ENCODE measurements at regions not wholly inside any gene's neighbourhood (a gene's known extent, or its start where the extent isn't known, plus 50 kb on each side); places are given as distances from the start of the nearest gene placed in this dataset.
A peak's percentile ranks its signal among the peaks of the same experiment; 100 is the strongest.

DNA sequence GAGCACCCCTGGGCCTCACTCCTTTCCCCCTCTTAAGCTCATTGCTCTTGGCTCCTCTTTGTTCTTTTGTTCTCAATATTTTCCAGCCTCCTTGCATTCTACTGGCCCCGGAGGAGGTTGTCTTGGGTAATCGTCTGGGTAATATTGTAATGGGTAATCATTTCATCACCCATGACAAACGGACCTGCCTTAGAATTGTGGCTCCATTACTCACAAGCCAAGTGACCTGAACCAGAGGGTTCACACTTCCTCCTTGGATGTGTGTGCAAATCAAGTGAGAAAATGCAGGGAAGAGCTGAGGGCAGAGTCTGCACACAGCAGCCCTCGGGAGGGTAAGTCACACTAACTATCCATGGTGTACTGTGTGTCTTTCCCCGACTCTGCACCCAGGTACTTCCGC is 305.0 kb downstream of the BUD13 start:
- DNase-seq, result no peak

DNA sequence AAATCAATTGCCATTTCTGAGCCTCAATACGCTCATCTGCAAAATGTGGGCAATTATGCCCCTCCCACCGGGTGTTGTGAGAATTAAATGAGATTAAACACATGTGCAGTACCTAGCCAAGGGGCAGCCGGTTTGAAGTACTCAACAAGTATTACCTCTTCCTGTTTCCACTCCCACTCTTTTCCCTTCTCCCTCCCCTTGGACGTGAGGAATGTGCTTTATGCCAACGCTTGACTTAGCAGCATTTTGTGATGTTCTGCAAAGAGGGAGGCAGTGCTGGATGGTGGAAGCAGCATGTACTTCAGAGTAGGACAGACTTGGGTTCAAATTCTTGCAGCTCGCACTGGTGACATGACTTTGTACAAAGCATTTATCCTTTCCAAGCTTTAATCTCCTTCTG is 306.0 kb downstream of the BUD13 start:
- DNase-seq, result no peak

- DNase-seq, result no peak
These were observed 306.6 kb downstream of the BUD13 start for GRCh38 chr11:116466191-116466590.

DNA sequence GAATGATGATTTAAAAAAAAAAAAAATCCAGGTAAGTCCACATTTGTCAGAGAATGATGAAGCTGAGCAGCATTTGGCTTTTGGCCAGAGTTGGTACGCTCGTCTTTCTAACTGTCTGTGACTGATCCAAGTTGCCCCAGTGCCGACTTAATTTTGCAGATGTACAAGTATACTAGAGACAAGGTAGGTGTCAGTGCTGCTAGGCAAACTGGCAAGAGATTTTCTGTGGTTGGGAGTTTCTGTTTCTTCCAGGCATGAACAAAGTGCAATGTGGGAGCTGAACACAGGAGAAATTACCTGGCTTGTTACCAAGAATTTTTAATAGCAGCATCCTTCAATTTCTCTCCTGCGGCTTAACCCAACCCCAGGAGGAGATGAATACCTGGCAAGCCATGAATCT is 307.7 kb downstream of the BUD13 start:
- peak; percentile 49 for DNase-seq

- DNase-seq, result no peak
These were observed 311.0 kb downstream of the BUD13 start for GRCh38 chr11:116461789-116462188.

DNA sequence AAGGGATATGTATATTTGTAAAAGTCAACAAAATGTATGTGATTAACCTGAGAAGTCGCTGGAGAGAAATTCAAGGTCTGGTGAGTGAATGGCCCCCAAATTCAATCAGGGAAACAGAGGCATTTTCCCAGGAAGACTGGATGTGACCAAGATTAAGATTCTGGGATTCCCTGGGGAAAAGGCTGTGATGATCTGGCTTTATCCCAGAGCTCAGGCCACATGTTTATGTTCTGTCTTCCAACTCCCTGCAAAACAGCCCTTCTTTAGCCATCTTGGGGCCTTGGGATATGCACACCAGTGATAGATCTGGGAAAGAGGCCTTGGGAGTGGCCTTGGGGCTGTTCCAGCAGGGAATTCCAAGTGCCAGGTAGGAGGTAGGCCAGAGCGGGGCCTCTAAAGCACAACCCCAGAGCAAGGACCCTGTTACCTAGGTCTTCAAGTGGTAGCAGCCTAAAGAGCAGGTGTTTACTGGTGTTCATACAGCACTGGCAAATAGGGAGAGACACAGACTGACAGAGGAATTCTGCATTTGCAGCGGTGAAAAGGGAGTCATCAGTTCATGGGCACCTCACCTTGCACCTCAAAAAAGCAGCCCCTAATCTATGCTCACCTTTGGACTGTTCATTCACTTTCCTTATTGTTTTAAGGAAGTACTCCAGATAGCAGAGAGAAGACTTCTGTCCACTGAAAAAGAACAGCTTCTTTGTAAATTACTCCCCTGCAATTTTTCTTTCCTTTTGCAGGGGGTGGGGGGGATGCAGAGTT is 312.4 kb downstream of the BUD13 start:
- DNase-seq, result peak; percentile 7

- DNase-seq, result no peak
These were observed 313.4 kb downstream of the BUD13 start for GRCh38 chr11:116459185-116460045.

DNA sequence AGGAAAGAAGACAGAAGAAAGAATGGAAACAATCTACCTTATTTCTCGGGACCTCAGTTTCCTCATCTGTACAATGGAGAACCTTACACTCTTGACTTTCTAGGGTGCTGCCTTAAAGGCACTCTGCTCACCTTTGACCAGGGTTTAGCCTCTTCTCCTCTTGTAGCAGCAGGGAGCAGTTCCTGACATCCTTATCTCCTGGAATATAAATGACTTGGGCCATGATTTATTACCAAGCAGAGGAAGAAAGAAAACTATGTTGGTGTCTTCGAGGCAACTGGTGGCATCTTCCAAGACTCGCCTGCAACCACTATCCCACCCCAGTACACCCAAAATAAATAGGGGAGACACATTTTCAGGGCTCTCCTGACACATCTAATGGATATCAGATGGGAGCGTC is 314.2 kb downstream of the BUD13 start:
- DNase-seq, result no peak

DNA sequence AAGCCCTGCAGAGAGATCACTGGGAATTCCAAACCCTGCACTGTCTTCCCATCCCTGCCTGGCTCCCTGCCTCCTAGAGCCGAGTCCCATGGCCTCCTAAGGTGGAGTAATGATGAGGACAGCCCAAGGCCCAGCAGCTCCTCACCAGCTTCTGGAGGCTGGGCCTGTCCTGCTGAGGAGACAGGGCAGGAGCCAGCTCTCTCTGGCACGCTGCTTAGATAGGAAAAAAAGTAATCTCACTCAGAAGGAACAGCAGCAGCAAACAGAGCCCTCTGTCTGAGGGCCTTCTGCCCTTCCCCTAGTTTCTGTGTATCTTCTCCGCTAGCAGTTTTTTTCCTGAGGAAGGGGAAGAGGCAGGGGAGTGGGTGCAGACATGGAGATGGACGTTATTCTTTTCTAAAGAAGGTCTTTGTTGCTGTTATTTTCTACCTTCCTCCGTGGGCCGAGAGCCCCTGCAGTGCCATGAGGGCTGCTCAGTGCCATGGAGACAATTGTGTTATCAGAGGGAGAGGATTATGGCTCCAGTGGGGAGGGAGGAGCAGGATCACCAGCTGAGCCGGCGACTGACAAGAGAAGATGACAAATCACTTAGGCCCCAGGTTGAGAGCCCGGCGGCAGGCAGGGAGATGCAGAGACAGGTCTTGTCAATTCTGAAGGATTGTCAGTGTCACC is 315.3 kb downstream of the BUD13 start:
- DNase-seq, result no peak

- no peak for DNase-seq
These were observed 317.8 kb downstream of the BUD13 start for GRCh38 chr11:116454951-116455350.

- peak; percentile 28 for DNase-seq
These were observed 318.7 kb downstream of the BUD13 start for GRCh38 chr11:116454020-116454645.

DNA sequence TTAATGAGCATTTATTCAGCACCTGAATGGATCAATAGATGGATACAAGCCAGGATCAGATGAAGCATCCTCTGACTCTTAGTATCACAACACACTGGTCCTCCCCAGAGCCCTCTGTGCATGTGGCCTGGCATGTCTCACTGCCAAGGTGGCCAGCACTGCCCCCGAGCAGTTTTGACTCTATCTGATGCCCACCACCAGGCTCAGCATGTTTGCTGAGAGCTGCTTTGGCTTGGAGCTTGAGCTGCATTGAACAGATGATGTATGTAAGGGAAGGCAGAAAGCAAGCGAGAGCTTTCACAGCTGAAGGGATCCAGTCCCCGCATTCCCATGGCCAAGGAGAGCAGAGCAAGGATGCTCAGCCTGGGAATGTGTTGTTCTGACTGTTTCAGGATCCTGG is 320.3 kb downstream of the BUD13 start:
- no peak for DNase-seq

DNA sequence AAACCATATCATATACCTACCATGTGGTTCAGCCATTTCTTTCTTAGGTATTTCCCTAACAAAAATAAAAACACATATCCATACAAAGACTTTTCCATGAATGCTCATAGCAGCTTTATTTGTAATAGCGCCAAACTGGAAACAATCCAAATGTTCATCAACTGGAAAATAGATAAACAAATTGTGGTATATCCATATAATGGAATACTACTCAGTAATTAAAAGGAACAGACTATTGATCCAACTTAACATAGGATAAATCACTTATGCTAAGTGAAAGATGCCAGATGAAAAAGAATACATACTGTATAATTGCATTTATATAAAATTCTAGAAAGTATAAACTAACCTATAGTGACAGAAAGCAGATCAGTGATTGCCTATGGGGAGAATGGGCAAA is 323.3 kb downstream of the BUD13 start:
- no peak for DNase-seq

DNA sequence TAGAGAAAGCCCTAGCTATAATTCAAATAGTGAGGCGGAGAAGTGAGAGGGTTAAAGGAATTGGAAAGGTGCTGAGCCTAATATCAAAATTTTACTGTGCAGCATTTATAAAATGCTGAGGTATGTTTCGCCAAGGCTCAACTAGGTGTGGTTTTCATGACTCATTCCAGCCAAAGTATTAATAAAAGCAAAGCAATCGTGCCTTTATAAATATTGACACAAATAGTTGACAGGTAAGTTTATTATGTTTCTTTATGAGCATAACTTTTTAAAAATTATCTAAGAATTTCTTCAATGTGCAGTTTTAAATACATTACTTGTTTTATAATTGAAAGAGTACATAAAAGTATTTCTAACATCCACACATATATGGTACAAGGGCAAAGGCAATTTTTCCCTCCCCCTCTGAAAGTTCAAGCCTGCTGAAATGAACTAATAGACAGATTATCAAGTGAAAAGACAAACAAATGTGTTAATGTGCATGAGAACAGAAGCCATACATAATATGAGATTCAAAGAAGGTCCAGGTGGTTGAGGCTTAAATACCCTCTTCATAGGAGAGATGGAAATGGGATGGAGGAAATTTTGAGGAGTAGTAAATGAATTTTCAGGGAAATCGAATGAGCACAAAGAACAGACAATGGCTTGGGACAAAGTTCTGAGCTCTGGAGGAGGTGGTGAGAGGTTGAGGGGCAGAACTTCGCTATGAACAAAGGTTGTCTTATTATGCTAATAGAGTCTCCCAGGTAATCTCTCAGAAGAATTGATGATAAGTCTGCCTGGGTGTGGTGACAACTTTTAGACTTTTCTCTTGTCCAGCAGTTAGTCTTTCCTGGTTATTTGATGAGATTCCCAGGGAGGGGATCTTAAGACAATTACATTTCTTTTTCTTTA is 326.5 kb downstream of the BUD13 start:
- DNase-seq, result no peak

DNA sequence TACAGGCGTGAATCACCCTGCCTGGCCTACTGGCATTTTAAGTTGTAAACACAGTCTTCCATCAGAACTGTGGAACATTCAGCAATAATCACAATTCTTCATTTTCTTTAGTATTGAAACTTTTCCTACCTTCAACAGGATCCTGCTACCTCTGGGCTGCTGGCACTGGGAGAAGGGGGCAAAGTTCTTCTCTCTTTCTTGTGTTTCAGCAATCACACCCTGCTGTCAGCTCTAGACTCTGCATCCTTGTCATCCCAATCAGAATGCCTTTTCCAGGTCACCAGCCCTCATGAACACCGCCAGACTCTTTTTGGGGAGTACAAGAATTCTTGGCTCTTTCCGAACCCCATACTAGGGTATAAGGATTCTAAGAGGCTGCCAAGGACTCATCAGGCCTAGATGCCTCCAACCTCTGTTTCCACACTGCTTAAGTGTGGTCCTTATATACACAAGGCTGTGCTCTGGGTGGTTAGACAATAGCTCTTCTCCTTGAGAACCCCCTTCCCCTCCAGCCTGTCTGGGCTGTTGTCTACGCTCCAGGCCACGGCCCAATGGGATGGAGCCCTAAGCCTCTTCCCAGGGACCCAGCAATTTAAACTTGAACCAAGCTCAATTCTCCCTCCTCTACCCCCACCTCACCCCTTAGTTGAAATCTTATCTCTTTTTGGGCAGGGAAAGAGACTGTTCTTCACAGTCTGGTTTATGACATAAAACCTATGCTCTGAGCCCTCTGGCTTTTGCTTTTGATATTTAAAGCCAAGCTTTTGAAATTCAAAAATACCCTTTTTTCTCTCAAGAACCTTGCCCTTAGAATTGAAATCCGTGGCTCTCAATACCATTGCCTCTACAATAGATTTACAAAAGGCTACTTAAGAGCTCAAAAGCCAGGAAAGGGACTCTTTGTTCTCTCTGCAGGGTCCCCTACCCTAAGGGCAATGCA is 327.4 kb downstream of the BUD13 start:
- no peak for DNase-seq

DNA sequence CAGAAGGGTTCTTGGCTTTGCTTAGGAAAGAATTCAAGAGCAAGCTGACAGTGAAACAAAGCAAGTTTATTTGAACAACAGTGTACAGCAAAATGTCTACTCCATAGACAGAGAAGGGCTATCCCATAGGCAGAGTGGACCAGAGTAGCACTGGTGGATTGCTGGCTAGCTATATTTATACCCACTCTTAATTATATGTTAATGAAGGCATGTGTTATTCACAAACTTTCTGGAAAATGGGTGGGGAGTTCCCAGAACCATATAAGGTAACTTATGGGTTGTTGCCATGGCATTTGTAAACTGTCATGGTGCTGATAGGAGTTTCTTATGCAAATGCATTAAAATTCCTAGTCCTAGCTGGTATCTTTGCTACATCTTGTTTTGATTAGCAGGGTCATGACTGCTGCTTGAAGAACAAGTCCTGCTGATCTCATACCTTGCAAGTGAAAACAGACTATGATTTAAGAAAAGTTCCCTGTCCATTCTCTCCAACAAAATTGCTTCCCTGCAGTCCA is 330.5 kb downstream of the BUD13 start:
- DNase-seq, result no peak

- no peak for DNase-seq
These were observed 333.5 kb downstream of the BUD13 start for GRCh38 chr11:116439361-116439677.

DNA sequence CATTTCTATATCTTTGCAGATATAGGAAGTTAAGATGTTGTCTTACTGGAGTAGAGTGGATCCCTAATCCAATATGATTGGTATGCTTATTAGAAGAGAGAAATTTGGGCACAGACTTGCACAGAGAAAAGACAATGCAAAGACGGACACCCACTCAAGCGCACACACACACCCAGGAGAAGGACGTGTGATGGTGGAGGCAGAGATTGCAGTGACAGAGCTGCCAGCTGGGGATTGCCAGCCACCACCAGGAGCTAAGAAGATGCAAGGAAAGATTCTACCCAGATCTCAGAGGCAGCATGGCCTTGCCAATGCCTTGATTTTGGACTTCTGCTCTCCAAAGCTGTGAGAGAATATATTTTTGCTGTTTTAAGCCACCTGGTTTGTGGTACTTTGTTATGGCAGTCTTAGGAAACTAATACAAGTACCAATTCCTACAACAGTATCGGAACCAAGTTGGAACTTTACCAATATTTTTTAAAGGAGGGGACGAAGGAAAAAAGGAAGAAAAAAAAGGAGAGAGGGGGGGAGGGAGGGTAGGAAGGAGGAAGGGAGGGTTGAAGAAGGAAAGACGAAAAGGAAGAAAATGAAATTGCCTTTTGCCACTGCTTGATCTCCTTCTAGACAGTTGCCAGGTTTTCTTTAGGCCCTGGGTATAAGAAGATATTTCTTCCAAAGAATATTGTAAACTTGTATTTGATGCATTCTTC is 334.0 kb downstream of the BUD13 start:
- no peak for DNase-seq

DNA sequence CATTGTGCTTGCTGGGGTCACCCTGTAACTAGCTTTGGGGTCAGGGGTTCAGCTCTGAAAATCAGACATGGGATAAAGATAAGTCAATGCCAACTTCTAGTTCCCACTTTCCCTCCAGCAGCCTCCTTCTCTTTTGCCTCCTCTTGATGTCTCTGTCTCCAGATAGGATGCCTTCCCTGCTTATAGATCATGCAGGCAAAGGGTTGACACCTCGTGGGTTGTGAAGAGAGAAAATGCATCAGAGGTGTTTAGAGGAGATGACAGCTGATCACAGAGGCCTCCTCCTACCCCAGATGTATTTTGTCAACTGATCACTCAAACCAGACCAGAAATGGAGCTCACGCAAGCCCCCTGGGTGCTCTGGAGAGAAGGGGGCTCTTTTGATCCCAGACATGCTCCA is 337.8 kb downstream of the BUD13 start:
- no peak for DNase-seq

DNA sequence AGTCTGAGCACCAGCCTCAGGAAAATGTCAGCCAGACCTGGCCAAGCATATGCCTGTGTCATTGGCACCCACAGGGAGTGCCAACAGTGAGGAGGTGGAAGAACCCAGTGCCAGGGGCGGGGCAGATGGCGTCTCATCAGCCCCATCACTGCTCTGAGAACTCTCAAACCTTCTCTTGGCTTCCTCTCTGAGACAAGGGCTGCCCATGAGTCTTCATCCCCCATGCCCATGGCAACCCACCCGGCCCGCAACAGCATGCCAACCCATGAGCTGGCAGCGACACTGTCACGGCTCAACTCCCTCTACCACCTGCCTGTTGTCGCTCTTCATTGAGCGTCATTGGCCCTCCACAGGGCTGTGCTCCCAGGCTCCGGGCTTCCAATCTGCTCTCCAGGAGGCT is 340.5 kb downstream of the BUD13 start:
- DNase-seq, result no peak
